Stimulated activated naive CD8-positive, alpha-beta T cell treated with anti-CD3 and anti-CD28 coated beads, Interleukin-15, amount 100 ng/mL, for 72 hours (primary cell): ENCODE measurements at regions not wholly inside any gene's neighbourhood (a gene's known extent, or its start where the extent isn't known, plus 50 kb on each side); places are given as distances from the start of the nearest gene placed in this dataset.
"Not testable (repeated sequence)": the region's sequence is repeated elsewhere in the genome, so short reads cannot be mapped to it uniquely, and the experiment has no call there.

Experiments used
- ATAC-seq: fragments of 150-1000 bp; cut with Tn5 transposase; 2 replicates; pipeline ENCODE4 v1.10.0; 2021; ENCODE audit warnings: mild to moderate bottlenecking, moderate library complexity
- DNase-seq, 2 donors: peaks; one replicate each; pipeline ENCODE4 v3.0.0; 2021 to 2022
- H3K27ac Mint-ChIP-seq, 2 donors: one replicate each; pipeline ENCODE4 v1.8.0; 2022; ENCODE audit warnings: mild to moderate bottlenecking in 2 of 2, mixed read lengths in 2 of 2, moderate library complexity in 2 of 2
- H3K27me3 Mint-ChIP-seq: one replicate; pipeline ENCODE4 v1.8.0; 2022; ENCODE audit warnings: mixed read lengths
- H3K4me1 Mint-ChIP-seq: one replicate; pipeline ENCODE4 v1.8.0; 2022; ENCODE audit warnings: mild to moderate bottlenecking, mixed read lengths
- H3K4me3 Mint-ChIP-seq, 2 donors: one replicate each; pipeline ENCODE4 v1.8.0; 2022; ENCODE audit warnings: mild to moderate bottlenecking in 2 of 2, mixed read lengths in 2 of 2, moderate library complexity in 1 of 2
- H3K9me3 Mint-ChIP-seq, 2 donors: one replicate each; pipeline ENCODE4 v1.8.0; 2022; ENCODE audit warnings: mixed read lengths in 2 of 2

- H3K27me3 Mint-ChIP-seq: no peaks in the 10 kb centered on the region
- H3K9me3 Mint-ChIP-seq: no peaks in the 10 kb centered on the region
- no peak for DNase-seq
- H3K27ac Mint-ChIP-seq: no peak overlapping the region
- H3K4me1 Mint-ChIP-seq: no peaks in the 10 kb centered on the region
- ATAC-seq: no peak
- H3K4me3 Mint-ChIP-seq: no peak overlapping the region
Observed at GRCh38 chr4:180341926-180342325, 1901.3 kb upstream of the TENM3 start.

- no peak for ATAC-seq
- H3K4me3 Mint-ChIP-seq: no peak overlapping the region
- H3K27ac Mint-ChIP-seq: no peak overlapping the region
- H3K27me3 Mint-ChIP-seq: no peaks in the 10 kb centered on the region
- H3K9me3 Mint-ChIP-seq: peaks cover 0 to 10% of the 10 kb centered on the region in 2 donors
- H3K4me1 Mint-ChIP-seq: no peaks in the 10 kb centered on the region
- no peak for DNase-seq
Observed at GRCh38 chr4:180350901-180351300, 1892.3 kb upstream of the TENM3 start.

- H3K9me3 Mint-ChIP-seq: peaks cover 5 to 23% of the 10 kb centered on the region in 2 donors
- no peak overlapping the region for H3K27ac Mint-ChIP-seq
- H3K4me1 Mint-ChIP-seq: no peaks in the 10 kb centered on the region
- H3K4me3 Mint-ChIP-seq: no peak overlapping the region
- no peaks in the 10 kb centered on the region for H3K27me3 Mint-ChIP-seq
- DNase-seq (no peak), ATAC-seq (no peak)
Observed at GRCh38 chr4:180356766-180357165, 1886.4 kb upstream of the TENM3 start.

GRCh38 chr4:180360113-180360512 lies 1883.1 kb upstream of the TENM3 start:
- not testable (repeated sequence) for ATAC-seq, H3K27me3 Mint-ChIP-seq, DNase-seq, H3K4me3 Mint-ChIP-seq, H3K27ac Mint-ChIP-seq, H3K4me1 Mint-ChIP-seq
- H3K9me3 Mint-ChIP-seq: peaks cover 9 to 26% of the 10 kb centered on the region in 2 donors

GRCh38 chr4:180363815-180364214 lies 1879.4 kb upstream of the TENM3 start:
- H3K27ac Mint-ChIP-seq: no peak overlapping the region
- no peak for ATAC-seq

GRCh38 chr4:180372691-180373090 lies 1870.5 kb upstream of the TENM3 start:
- Mint-ChIP-seq H3K27ac (no peak overlapping the region), H3K4me3 (no peak overlapping the region), H3K4me1 (peaks cover 4% of the 10 kb centered on the region), H3K27me3 (no peaks in the 10 kb centered on the region), H3K9me3 (peaks cover 0 to 8% of the 10 kb centered on the region in 2 donors)
- DNase-seq (no peak), ATAC-seq (no peak)

More at GRCh38 chr4:180363815-180364214, 1879.4 kb upstream of the TENM3 start:
- DNase-seq: no peak
- Mint-ChIP-seq H3K4me3 (no peak overlapping the region), H3K27me3 (no peaks in the 10 kb centered on the region), H3K9me3 (peaks cover 9 to 20% of the 10 kb centered on the region in 2 donors), H3K4me1 (no peaks in the 10 kb centered on the region)

- Mint-ChIP-seq H3K4me1 (peaks cover 5% of the 10 kb centered on the region), H3K27ac (no peak overlapping the region)
- ATAC-seq: no peak
Observed at GRCh38 chr4:180377741-180378140, 1865.5 kb upstream of the TENM3 start.

GRCh38 chr4:180380733-180381132 lies 1862.5 kb upstream of the TENM3 start:
- no peak overlapping the region for H3K4me3 Mint-ChIP-seq
- H3K9me3 Mint-ChIP-seq: no peaks in the 10 kb centered on the region
- no peak overlapping the region for H3K27ac Mint-ChIP-seq
- DNase-seq (no peak), ATAC-seq (no peak)
- H3K27me3 Mint-ChIP-seq: no peaks in the 10 kb centered on the region
- peaks cover 5% of the 10 kb centered on the region for H3K4me1 Mint-ChIP-seq

More at GRCh38 chr4:180377741-180378140, 1865.5 kb upstream of the TENM3 start:
- DNase-seq: no peak
- Mint-ChIP-seq H3K27me3 (no peaks in the 10 kb centered on the region), H3K9me3 (peaks cover 0 to 4% of the 10 kb centered on the region in 2 donors), H3K4me3 (no peak overlapping the region)

GRCh38 chr4:180391613-180392012 lies 1851.6 kb upstream of the TENM3 start:
- peak; percentile 50 for ATAC-seq

GRCh38 chr4:180394312-180394711 lies 1848.9 kb upstream of the TENM3 start:
- DNase-seq: no peak
- ATAC-seq: no peak
- peak overlapping the region; percentile 46 to 91 for H3K27ac Mint-ChIP-seq
- peak overlapping the region in 1 of 2 donors; percentile 42 for H3K4me3 Mint-ChIP-seq
- peaks cover 5% of the 10 kb centered on the region for H3K4me1 Mint-ChIP-seq
- H3K9me3 Mint-ChIP-seq: peaks cover 5 to 7% of the 10 kb centered on the region in 2 donors
- no peaks in the 10 kb centered on the region for H3K27me3 Mint-ChIP-seq

More at GRCh38 chr4:180391613-180392012, 1851.6 kb upstream of the TENM3 start:
- Mint-ChIP-seq H3K27me3 (no peaks in the 10 kb centered on the region), H3K9me3 (peaks cover 5 to 7% of the 10 kb centered on the region in 2 donors), H3K4me3 (no peak overlapping the region), H3K27ac (no peak overlapping the region), H3K4me1 (no peaks in the 10 kb centered on the region)
- no peak for DNase-seq

GRCh38 chr4:180394730-180395129 lies 1848.5 kb upstream of the TENM3 start:
- Mint-ChIP-seq H3K9me3 (peaks cover 5 to 7% of the 10 kb centered on the region in 2 donors), H3K4me1 (peaks cover 5% of the 10 kb centered on the region), H3K4me3 (no peak overlapping the region), H3K27ac (peak overlapping the region; percentile 46 to 91), H3K27me3 (no peaks in the 10 kb centered on the region)
- DNase-seq (no peak), ATAC-seq (no peak)

- Mint-ChIP-seq H3K9me3 (peaks cover 20 to 22% of the 10 kb centered on the region in 2 donors), H3K27me3 (no peaks in the 10 kb centered on the region), H3K4me1 (peaks cover 5% of the 10 kb centered on the region), H3K4me3 (no peak overlapping the region), H3K27ac (no peak overlapping the region)
- DNase-seq (no peak), ATAC-seq (no peak)
Observed at GRCh38 chr4:180398564-180398963, 1844.6 kb upstream of the TENM3 start.

GRCh38 chr4:180407275-180407885 lies 1835.8 kb upstream of the TENM3 start:
- peaks cover 3 to 4% of the 10 kb centered on the region in 2 donors for H3K9me3 Mint-ChIP-seq
- H3K4me1 Mint-ChIP-seq: no peaks in the 10 kb centered on the region
- H3K27me3 Mint-ChIP-seq: no peaks in the 10 kb centered on the region
- DNase-seq: no peak
- H3K27ac Mint-ChIP-seq: no peak overlapping the region
- ATAC-seq: no peak
- H3K4me3 Mint-ChIP-seq: no peak overlapping the region

- no peak overlapping the region for H3K27ac Mint-ChIP-seq
- peaks cover 0 to 9% of the 10 kb centered on the region in 2 donors for H3K9me3 Mint-ChIP-seq
- no peaks in the 10 kb centered on the region for H3K27me3 Mint-ChIP-seq
- H3K4me1 Mint-ChIP-seq: no peaks in the 10 kb centered on the region
- DNase-seq (no peak), ATAC-seq (no peak)
- no peak overlapping the region for H3K4me3 Mint-ChIP-seq
Observed at GRCh38 chr4:180418819-180419531, 1824.2 kb upstream of the TENM3 start.

GRCh38 chr4:180422989-180423711 lies 1820.1 kb upstream of the TENM3 start:
- ATAC-seq: no peak
- Mint-ChIP-seq H3K27ac (no peak overlapping the region), H3K27me3 (no peaks in the 10 kb centered on the region), H3K4me3 (no peak overlapping the region), H3K9me3 (peaks cover 0 to 5% of the 10 kb centered on the region in 2 donors), H3K4me1 (no peaks in the 10 kb centered on the region)
- DNase-seq: no peak

GRCh38 chr4:180423712-180424057 lies 1819.5 kb upstream of the TENM3 start:
- no peak overlapping the region for H3K4me3 Mint-ChIP-seq
- no peak for ATAC-seq
- H3K9me3 Mint-ChIP-seq: peaks cover 0 to under 1% of the 10 kb centered on the region in 2 donors
- no peaks in the 10 kb centered on the region for H3K27me3 Mint-ChIP-seq
- DNase-seq: no peak
- no peaks in the 10 kb centered on the region for H3K4me1 Mint-ChIP-seq
- H3K27ac Mint-ChIP-seq: no peak overlapping the region
